ENCODE measurements at regions not wholly inside any gene's neighbourhood (a gene's known extent, or its start where the extent isn't known, plus 50 kb on each side); places are given as distances from the start of the nearest gene placed in this dataset.

- TF ChIP-seq CTCF (conservative IDR thresholded peaks at IDR 0.05 in 1 of 2, IDR thresholded peaks at IDR 0.05 in 1 of 2; ENCODE audit: extremely low read depth in 1 of 2, insufficient read depth in 1 of 2, low read depth in 1 of 2, low read length in 2 of 2) (no peak), EZH2 (IDR thresholded peaks at IDR 0.05; ENCODE audit: borderline replicate concordance, low read length) (no peak)
Observed at GRCh38 chr16:65224471-65224870, 102.6 kb upstream of the CDH11 start.
